OCI-LY7 (cell line): ENCODE measurements at regions not wholly inside any gene's neighbourhood (a gene's known extent, or its start where the extent isn't known, plus 50 kb on each side); places are given as distances from the start of the nearest gene placed in this dataset.

Source experiments
- BruUV-seq: library from RNA; stranded (reverse); fragments of 400-500 nt; replicated peaks from 2 replicates; lab custom pipeline; 2021; lab: Mats Ljungman, UMichigan
- CTCF ChIA-PET: fragments of 300-600 bp; sonication (Branson Sonifier 250); formaldehyde crosslinking; loops from one replicate; lab custom pipeline; 2022; ENCODE audit warnings: antibody characterized with exemption; ENCODE audit not compliant: unreplicated experiment; lab: Charles Lee
- POLR2A ChIA-PET: fragments of 300-600 bp; sonication (Branson Sonifier 250); formaldehyde crosslinking; loops from one replicate; lab custom pipeline; 2022; ENCODE audit warnings: antibody characterized with exemption; lab: Charles Lee
- DNase-seq: peaks from one replicate; pipeline ENCODE4 v3.0.0-alpha.2; 2015; ENCODE audit warnings: low spot score
- H2AFZ ChIP-seq: fragments of 200-600 bp; sonication (generic), shearing (Covaris generic); 2 replicates; pipeline ENCODE4 v1.6.1; 2014; ENCODE audit warnings: mild to moderate bottlenecking, antibody characterized with exemption, low read length, moderate library complexity
- H3K27ac ChIP-seq: fragments of 200-600 bp; sonication (generic); 2 replicates; pipeline ENCODE4 v1.5.1; 2014; ENCODE audit warnings: mixed run types, low read depth, mild to moderate bottlenecking, moderate library complexity, low read length, inconsistent platforms; ENCODE audit not compliant: poor library complexity, severe bottlenecking
- H3K36me3 ChIP-seq: fragments of 200-600 bp; sonication (generic); 2 replicates; pipeline ENCODE4 v1.6.1; 2014; ENCODE audit warnings: mild to moderate bottlenecking, antibody characterized with exemption, low read length, moderate library complexity, mixed read lengths; ENCODE audit not compliant: insufficient read depth
- H3K4me1 ChIP-seq: fragments of 200-600 bp; sonication (generic); 2 replicates; pipeline ENCODE4 v1.5.1; 2014; ENCODE audit warnings: mild to moderate bottlenecking, low read length; ENCODE audit not compliant: insufficient read depth, poor library complexity, severe bottlenecking
- H3K4me2 ChIP-seq: fragments of 200-600 bp; sonication (generic); 2 replicates; pipeline ENCODE4 v1.6.1; 2014; ENCODE audit warnings: mild to moderate bottlenecking, low read length
- H3K4me3 ChIP-seq: fragments of 200-600 bp; sonication (generic); 2 replicates; pipeline ENCODE4 v1.5.1; 2014; ENCODE audit warnings: mild to moderate bottlenecking, low read depth, low read length; ENCODE audit not compliant: poor library complexity, severe bottlenecking
- H3K79me2 ChIP-seq: fragments of 200-600 bp; sonication (generic); 2 replicates; pipeline ENCODE4 v1.6.1; 2016; ENCODE audit warnings: low read depth, mild to moderate bottlenecking, low read length, moderate library complexity, mixed read lengths; ENCODE audit not compliant: insufficient read depth
- H3K9me2 ChIP-seq: fragments of 200-600 bp; sonication (generic); 2 replicates; pipeline ENCODE4 v1.6.1; 2016; ENCODE audit warnings: mild to moderate bottlenecking, low read length, mixed read lengths; ENCODE audit not compliant: insufficient read depth
- H3K9me3 ChIP-seq: fragments of 200-600 bp; sonication (generic); 2 replicates; pipeline ENCODE4 v1.6.1; 2014; ENCODE audit warnings: mild to moderate bottlenecking, mixed run types, low read length, mixed read lengths
- H4K20me1 ChIP-seq: fragments of 200-600 bp; sonication (generic); 2 replicates; pipeline ENCODE4 v1.6.1; 2014; ENCODE audit warnings: mild to moderate bottlenecking, antibody characterized with exemption, low read length, moderate library complexity, mixed read lengths; ENCODE audit not compliant: insufficient read depth
- CTCF ChIP-seq: fragments of 200-600 bp; sonication (generic); conservative IDR thresholded peaks from 2 replicates; pipeline ENCODE4 v1.5.1; 2014; ENCODE audit warnings: mild to moderate bottlenecking, antibody characterized with exemption, low read length, moderate library complexity, mixed read lengths
- EZH2phosphoT487 ChIP-seq: fragments of 200-600 bp; sonication (generic); IDR thresholded peaks from 2 replicates; pipeline ENCODE4 v1.6.1; 2018; ENCODE audit warnings: low read depth, borderline replicate concordance, mild to moderate bottlenecking, mixed run types, antibody characterized with exemption, low read length, moderate library complexity, mixed read lengths
- intact Hi-C: fragments of 100-400 bp; cut with micrococcal nuclease; formaldehyde crosslinking; loops from one replicate; pipeline ENCODE4 v1.10.0; 2022; ENCODE audit not compliant: unreplicated experiment

- H3K27ac ChIP-seq, result no peak overlapping the region
- no peaks in the 10 kb centered on the region for H3K79me2 ChIP-seq
- H3K4me1 ChIP-seq, result no peaks in the 10 kb centered on the region
- H2AFZ ChIP-seq, result no peak overlapping the region
- no peaks in the 10 kb centered on the region for H3K9me2 ChIP-seq
- H4K20me1 ChIP-seq, result no peaks in the 10 kb centered on the region; the same call in 1 of the 2 replicates
- no peaks in the 10 kb centered on the region for H3K9me3 ChIP-seq
- BruUV-seq, result no TSS peak
- TF ChIP-seq CTCF, result no peak
- no peak for TF ChIP-seq EZH2phosphoT487
- no peak overlapping the region for H3K4me3 ChIP-seq
- POLR2A ChIA-PET, result interaction anchor here (0.6 kb wide), 1 partner anchor 358 kb away, joined by 3 read pairs; no protein-coding TSS in a partner anchor
- DNase-seq, result no peak
- no peak overlapping the region for H3K4me2 ChIP-seq
- intact Hi-C loops, result no loop called here
- no peaks in the 10 kb centered on the region for H3K36me3 ChIP-seq
- CTCF ChIA-PET, result no interaction called here
Observed at GRCh38 chr13:67771106-67771505, 541.0 kb upstream of the PCDH9 start.

GRCh38 chr13:67769987-67770341, 539.8 kb upstream of the PCDH9 start:
- no peaks in the 10 kb centered on the region for H3K79me2 ChIP-seq
- no peak for TF ChIP-seq EZH2phosphoT487
- no peak for TF ChIP-seq CTCF
- ChIA-PET CTCF (no interaction called here), POLR2A (no interaction called here)
- intact Hi-C loops, result no loop called here
- no peaks in the 10 kb centered on the region for H3K9me2 ChIP-seq
- no peak overlapping the region for H3K27ac ChIP-seq
- no peak overlapping the region for H3K4me2 ChIP-seq
- H4K20me1 ChIP-seq, result no peaks in the 10 kb centered on the region
- no peak for DNase-seq
- H3K4me3 ChIP-seq, result no peak overlapping the region
- H3K4me1 ChIP-seq, result no peaks in the 10 kb centered on the region
- H3K9me3 ChIP-seq, result no peaks in the 10 kb centered on the region
- BruUV-seq, result no TSS peak
- H2AFZ ChIP-seq, result no peak overlapping the region
- no peaks in the 10 kb centered on the region for H3K36me3 ChIP-seq

GRCh38 chr13:67769063-67769986, 539.2 kb upstream of the PCDH9 start:
- TF ChIP-seq CTCF (no peak), EZH2phosphoT487 (no peak)
- POLR2A ChIA-PET, result no interaction called here
- no peak overlapping the region for H3K4me3 ChIP-seq
- H3K9me2 ChIP-seq, result no peaks in the 10 kb centered on the region
- H3K4me1 ChIP-seq, result no peaks in the 10 kb centered on the region
- H2AFZ ChIP-seq, result no peak overlapping the region
- H3K9me3 ChIP-seq, result no peaks in the 10 kb centered on the region
- H3K36me3 ChIP-seq, result no peaks in the 10 kb centered on the region
- H4K20me1 ChIP-seq, result no peaks in the 10 kb centered on the region
- no peak overlapping the region for H3K27ac ChIP-seq
- H3K4me2 ChIP-seq, result no peak overlapping the region
- no TSS peak for BruUV-seq
- H3K79me2 ChIP-seq, result no peaks in the 10 kb centered on the region
- CTCF ChIA-PET, result no interaction called here
- DNase-seq, result no peak
- intact Hi-C loops, result no loop called here
